ENCODE measurements at regions not wholly inside any gene's neighbourhood (a gene's known extent, or its start where the extent isn't known, plus 50 kb on each side); places are given as distances from the start of the nearest gene placed in this dataset.
"Not testable (repeated sequence)": the region's sequence is repeated elsewhere in the genome, so short reads cannot be mapped to it uniquely, and the experiment has no call there.

- H3K4me3 ChIP-seq: no peak overlapping the region
- H3K9me3 ChIP-seq (ENCODE audit: low read depth): no peaks in the 10 kb centered on the region
- H3K4me1 ChIP-seq (ENCODE audit: low read depth): no peaks in the 10 kb centered on the region
- H3K27me3 ChIP-seq: no peaks in the 10 kb centered on the region
- no peak overlapping the region for H3K27ac ChIP-seq
- no peak for TF ChIP-seq CTCF (IDR thresholded peaks at IDR 0.05; ENCODE audit: low read depth, low read length)
- H3K36me3 ChIP-seq: no peaks in the 10 kb centered on the region
- no peak for DNase-seq (ENCODE audit: low read depth in 1 of 2, low spot score in 1 of 2)
Measured at GRCh38 chr15:25989327-25989726, 126.2 kb upstream of the ATP10A start.

GRCh38 chr15:25988716-25989115, 125.6 kb upstream of the ATP10A start:
- H3K4me1 ChIP-seq (ENCODE audit: low read depth); DNase-seq (ENCODE audit: low read depth in 1 of 2, low spot score in 1 of 2); H3K9me3 ChIP-seq (ENCODE audit: low read depth); H3K4me3 ChIP-seq; H3K27ac ChIP-seq; H3K36me3 ChIP-seq; H3K27me3 ChIP-seq: not testable (repeated sequence)

GRCh38 chr15:25987638-25988037, 124.5 kb upstream of the ATP10A start:
- DNase-seq (ENCODE audit: low read depth in 1 of 2, low spot score in 1 of 2): no peak
- no peak for TF ChIP-seq CTCF (IDR thresholded peaks at IDR 0.05; ENCODE audit: low read depth, low read length)

GRCh38 chr15:25985165-25985564, 122.0 kb upstream of the ATP10A start:
- Histone ChIP-seq H3K9me3 (ENCODE audit: low read depth) (no peaks in the 10 kb centered on the region), H3K4me3 (no peak overlapping the region), H3K4me1 (ENCODE audit: low read depth) (no peaks in the 10 kb centered on the region), H3K27me3 (no peaks in the 10 kb centered on the region), H3K36me3 (no peaks in the 10 kb centered on the region), H3K27ac (no peak overlapping the region)
- no peak for DNase-seq (ENCODE audit: low read depth in 1 of 2, low spot score in 1 of 2)
- no peak for TF ChIP-seq CTCF (IDR thresholded peaks at IDR 0.05; ENCODE audit: low read depth, low read length)

More at GRCh38 chr15:25987638-25988037, 124.5 kb upstream of the ATP10A start:
- Histone ChIP-seq H3K27ac (no peak overlapping the region), H3K36me3 (no peaks in the 10 kb centered on the region), H3K9me3 (ENCODE audit: low read depth) (no peaks in the 10 kb centered on the region), H3K4me1 (ENCODE audit: low read depth) (no peaks in the 10 kb centered on the region), H3K4me3 (no peak overlapping the region), H3K27me3 (no peaks in the 10 kb centered on the region)

- Histone ChIP-seq H3K27ac (no peak overlapping the region), H3K4me3 (no peak overlapping the region), H3K36me3 (no peaks in the 10 kb centered on the region), H3K27me3 (no peaks in the 10 kb centered on the region), H3K9me3 (ENCODE audit: low read depth) (no peaks in the 10 kb centered on the region), H3K4me1 (ENCODE audit: low read depth) (no peaks in the 10 kb centered on the region)
- no peak for DNase-seq (ENCODE audit: low read depth in 1 of 2, low spot score in 1 of 2)
- no peak for TF ChIP-seq CTCF (IDR thresholded peaks at IDR 0.05; ENCODE audit: low read depth, low read length)
Measured at GRCh38 chr15:25982736-25983135, 119.6 kb upstream of the ATP10A start.

GRCh38 chr15:25981114-25981513, 118.0 kb upstream of the ATP10A start:
- Histone ChIP-seq H3K27me3 (no peaks in the 10 kb centered on the region), H3K4me3 (no peak overlapping the region)
- TF ChIP-seq CTCF (IDR thresholded peaks at IDR 0.05; ENCODE audit: low read depth, low read length): no peak

More at GRCh38 chr15:25981114-25981513, 118.0 kb upstream of the ATP10A start:
- Histone ChIP-seq H3K9me3 (ENCODE audit: low read depth) (no peaks in the 10 kb centered on the region), H3K27ac (no peak overlapping the region), H3K36me3 (no peaks in the 10 kb centered on the region), H3K4me1 (ENCODE audit: low read depth) (no peaks in the 10 kb centered on the region)
- no peak for DNase-seq (ENCODE audit: low read depth in 1 of 2, low spot score in 1 of 2)
